Ishikawa (cell line): ENCODE measurements at regions not wholly inside any gene's neighbourhood (a gene's known extent, or its start where the extent isn't known, plus 50 kb on each side); places are given as distances from the start of the nearest gene placed in this dataset.

Source experiments
- CEBPB ChIP-seq: IDR thresholded peaks from 2 replicates; pipeline ENCODE4 v1.6.1; 2012
- CREB1 ChIP-seq: IDR thresholded peaks from 2 replicates; pipeline ENCODE4 v1.6.1; 2012; ENCODE audit warnings: low read depth
- EGR1 ChIP-seq: IDR thresholded peaks from 2 replicates; pipeline ENCODE4 v1.6.1; 2012
- EP300 ChIP-seq: IDR thresholded peaks from 2 replicates; pipeline ENCODE4 v1.6.1; 2012; ENCODE audit warnings: borderline replicate concordance
- FOXM1 ChIP-seq: IDR thresholded peaks from 2 replicates; pipeline ENCODE4 v1.6.1; 2012; ENCODE audit warnings: low read depth, borderline replicate concordance
- NFIC ChIP-seq: IDR thresholded peaks from 2 replicates; pipeline ENCODE4 v1.6.1; 2012
- RAD21 ChIP-seq: IDR thresholded peaks from 2 replicates; pipeline ENCODE4 v1.6.1; 2012; ENCODE audit warnings: low read depth
- TAF1 ChIP-seq: IDR thresholded peaks from 2 replicates; pipeline ENCODE4 v1.6.1; 2012; ENCODE audit warnings: low read depth, mild to moderate bottlenecking
- TCF12 ChIP-seq: IDR thresholded peaks from 2 replicates; pipeline ENCODE4 v1.6.1; 2012; ENCODE audit warnings: low read depth
- TEAD4 ChIP-seq: IDR thresholded peaks from 2 replicates; pipeline ENCODE4 v1.6.1; 2012
- YY1 ChIP-seq: IDR thresholded peaks from 2 replicates; pipeline ENCODE4 v1.6.1; 2012; ENCODE audit warnings: low read depth
- ZBTB7A ChIP-seq: IDR thresholded peaks from 2 replicates; pipeline ENCODE4 v1.6.1; 2012; ENCODE audit warnings: low read depth
- TF ChIP-seq, protein P1 (sequence below): IDR thresholded peaks from 2 replicates; pipeline ENCODE4 v1.6.1; 2012; ENCODE audit warnings: low read depth, mild to moderate bottlenecking
- TF ChIP-seq, protein P2 (sequence below): IDR thresholded peaks from 2 replicates; pipeline ENCODE4 v1.6.1; 2012
- TF ChIP-seq, protein P3 (sequence below): IDR thresholded peaks from 2 replicates; pipeline ENCODE4 v1.6.1; 2012

DNA sequence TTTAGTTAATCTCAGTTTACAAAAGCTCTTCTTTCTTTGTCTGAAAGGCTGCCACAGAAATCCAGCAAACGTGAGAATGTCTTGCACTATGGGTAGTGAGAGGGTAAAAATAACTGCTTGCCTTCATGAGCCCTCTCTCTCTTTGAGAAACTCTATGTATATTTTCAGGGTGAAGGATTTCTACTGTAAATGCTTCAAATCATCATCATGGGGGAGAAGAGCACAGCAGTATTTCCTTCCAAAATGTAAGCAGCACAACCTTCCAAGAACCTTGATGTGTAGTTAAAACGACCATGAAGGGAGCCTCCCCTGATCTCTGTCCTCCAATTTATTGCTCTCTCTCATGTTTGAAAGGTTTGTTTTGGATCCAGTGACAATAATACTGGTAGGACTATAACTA is 141.3 kb upstream of the CENPW start:
- TF ChIP-seq RAD21 (no peak), NFIC (no peak), TEAD4 (no peak), CREB1 (no peak), YY1 (no peak), ZBTB7A (no peak), TAF1 (no peak), TCF12 (no peak), FOXM1 (no peak), CEBPB (no peak), EGR1 (no peak), EP300 (no peak)
- TF ChIP-seq, protein P1, sequence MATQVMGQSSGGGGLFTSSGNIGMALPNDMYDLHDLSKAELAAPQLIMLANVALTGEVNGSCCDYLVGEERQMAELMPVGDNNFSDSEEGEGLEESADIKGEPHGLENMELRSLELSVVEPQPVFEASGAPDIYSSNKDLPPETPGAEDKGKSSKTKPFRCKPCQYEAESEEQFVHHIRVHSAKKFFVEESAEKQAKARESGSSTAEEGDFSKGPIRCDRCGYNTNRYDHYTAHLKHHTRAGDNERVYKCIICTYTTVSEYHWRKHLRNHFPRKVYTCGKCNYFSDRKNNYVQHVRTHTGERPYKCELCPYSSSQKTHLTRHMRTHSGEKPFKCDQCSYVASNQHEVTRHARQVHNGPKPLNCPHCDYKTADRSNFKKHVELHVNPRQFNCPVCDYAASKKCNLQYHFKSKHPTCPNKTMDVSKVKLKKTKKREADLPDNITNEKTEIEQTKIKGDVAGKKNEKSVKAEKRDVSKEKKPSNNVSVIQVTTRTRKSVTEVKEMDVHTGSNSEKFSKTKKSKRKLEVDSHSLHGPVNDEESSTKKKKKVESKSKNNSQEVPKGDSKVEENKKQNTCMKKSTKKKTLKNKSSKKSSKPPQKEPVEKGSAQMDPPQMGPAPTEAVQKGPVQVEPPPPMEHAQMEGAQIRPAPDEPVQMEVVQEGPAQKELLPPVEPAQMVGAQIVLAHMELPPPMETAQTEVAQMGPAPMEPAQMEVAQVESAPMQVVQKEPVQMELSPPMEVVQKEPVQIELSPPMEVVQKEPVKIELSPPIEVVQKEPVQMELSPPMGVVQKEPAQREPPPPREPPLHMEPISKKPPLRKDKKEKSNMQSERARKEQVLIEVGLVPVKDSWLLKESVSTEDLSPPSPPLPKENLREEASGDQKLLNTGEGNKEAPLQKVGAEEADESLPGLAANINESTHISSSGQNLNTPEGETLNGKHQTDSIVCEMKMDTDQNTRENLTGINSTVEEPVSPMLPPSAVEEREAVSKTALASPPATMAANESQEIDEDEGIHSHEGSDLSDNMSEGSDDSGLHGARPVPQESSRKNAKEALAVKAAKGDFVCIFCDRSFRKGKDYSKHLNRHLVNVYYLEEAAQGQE: no peak
- TF ChIP-seq, protein P2, sequence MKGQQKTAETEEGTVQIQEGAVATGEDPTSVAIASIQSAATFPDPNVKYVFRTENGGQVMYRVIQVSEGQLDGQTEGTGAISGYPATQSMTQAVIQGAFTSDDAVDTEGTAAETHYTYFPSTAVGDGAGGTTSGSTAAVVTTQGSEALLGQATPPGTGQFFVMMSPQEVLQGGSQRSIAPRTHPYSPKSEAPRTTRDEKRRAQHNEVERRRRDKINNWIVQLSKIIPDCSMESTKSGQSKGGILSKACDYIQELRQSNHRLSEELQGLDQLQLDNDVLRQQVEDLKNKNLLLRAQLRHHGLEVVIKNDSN: no peak
- TF ChIP-seq, protein P3, sequence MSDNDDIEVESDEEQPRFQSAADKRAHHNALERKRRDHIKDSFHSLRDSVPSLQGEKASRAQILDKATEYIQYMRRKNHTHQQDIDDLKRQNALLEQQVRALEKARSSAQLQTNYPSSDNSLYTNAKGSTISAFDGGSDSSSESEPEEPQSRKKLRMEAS: no peak

DNA sequence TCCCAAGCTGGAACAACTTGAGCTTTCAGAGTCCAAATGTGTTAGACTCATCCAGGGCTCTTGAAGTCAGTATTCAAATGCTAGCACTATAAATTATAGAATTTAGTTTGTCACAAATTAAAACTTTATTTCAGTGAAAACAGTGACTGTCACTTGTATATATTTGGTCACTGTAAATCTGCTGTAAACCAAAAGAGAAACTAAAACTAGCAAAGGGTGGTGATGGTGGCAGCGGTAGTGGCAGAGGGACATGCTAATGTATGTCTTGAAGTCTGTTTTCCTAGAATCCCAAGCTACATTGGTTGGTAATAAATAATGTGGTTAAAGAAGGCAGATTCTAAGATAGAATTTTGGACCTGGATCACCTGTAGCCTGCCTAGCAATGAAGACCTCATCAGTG is 140.4 kb upstream of the CENPW start:
- TF ChIP-seq NFIC: no peak
- TF ChIP-seq, protein P1: no peak
- TF ChIP-seq, protein P3: no peak
- no peak for TF ChIP-seq CREB1
- TF ChIP-seq ZBTB7A: no peak
- no peak for TF ChIP-seq TEAD4
- no peak for TF ChIP-seq RAD21
- no peak for TF ChIP-seq EGR1
- no peak for TF ChIP-seq FOXM1
- TF ChIP-seq EP300: no peak
- TF ChIP-seq CEBPB: no peak
- TF ChIP-seq TCF12: no peak
- TF ChIP-seq, protein P2: no peak
- TF ChIP-seq TAF1: no peak
- no peak for TF ChIP-seq YY1

DNA sequence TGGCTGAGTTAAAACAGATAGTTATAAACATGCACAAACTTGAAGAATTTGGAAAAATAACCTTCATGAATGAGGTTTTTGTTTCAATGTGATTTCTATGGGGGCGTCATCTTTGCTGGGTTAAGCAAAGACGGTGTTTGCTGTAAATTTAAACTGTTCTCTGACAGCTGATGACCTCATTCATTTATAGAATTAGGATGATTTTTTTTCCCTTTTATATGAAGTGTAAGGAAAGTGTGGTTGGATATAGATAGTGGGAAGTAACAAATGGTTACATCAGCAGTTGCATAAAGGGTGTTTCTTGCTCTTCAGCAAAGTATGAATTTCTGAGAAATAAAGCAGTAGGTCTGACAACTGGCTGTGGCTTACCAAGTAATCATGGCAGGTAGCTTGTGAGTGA is 137.2 kb upstream of the CENPW start:
- TF ChIP-seq TEAD4 (no peak), TCF12 (no peak), YY1 (no peak), FOXM1 (no peak), CEBPB (no peak), ZBTB7A (no peak), CREB1 (no peak), TAF1 (no peak)
- TF ChIP-seq, protein P3: no peak
- TF ChIP-seq, protein P1: no peak

DNA sequence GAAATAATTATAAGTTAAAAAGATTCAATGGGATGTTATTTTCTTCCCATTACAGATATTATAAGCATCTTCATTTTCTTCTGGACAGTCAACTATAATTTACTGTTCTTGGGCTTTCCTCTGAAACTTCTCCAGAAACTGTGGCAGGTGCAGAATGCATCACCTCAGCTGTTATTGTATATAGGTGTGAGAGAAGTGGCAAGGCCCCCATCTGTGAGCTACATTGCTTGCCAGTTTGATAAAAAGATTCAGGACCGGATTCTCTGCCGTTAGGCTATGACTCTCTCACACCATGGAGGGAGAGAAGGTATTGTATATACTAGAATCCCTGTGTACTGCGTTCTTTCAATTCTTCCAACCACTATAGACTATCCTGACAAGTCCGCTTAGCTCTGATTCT is 135.8 kb upstream of the CENPW start:
- TF ChIP-seq EGR1 (no peak), CEBPB (no peak), FOXM1 (no peak), TCF12 (no peak), RAD21 (no peak), TEAD4 (no peak), TAF1 (no peak), ZBTB7A (no peak)
- TF ChIP-seq, protein P3: no peak
- TF ChIP-seq, protein P1: no peak
